NCI-H524 treated with DMSO at 0.1 percent for 48 hours (cell line): ENCODE measurements at regions not wholly inside any gene's neighbourhood (a gene's known extent, or its start where the extent isn't known, plus 50 kb on each side); places are given as distances from the start of the nearest gene placed in this dataset.

Source experiments
- DNase-seq: peaks from one replicate; lab custom pipeline; 2025; lab: John Stamatoyannopoulos, UW

DNA sequence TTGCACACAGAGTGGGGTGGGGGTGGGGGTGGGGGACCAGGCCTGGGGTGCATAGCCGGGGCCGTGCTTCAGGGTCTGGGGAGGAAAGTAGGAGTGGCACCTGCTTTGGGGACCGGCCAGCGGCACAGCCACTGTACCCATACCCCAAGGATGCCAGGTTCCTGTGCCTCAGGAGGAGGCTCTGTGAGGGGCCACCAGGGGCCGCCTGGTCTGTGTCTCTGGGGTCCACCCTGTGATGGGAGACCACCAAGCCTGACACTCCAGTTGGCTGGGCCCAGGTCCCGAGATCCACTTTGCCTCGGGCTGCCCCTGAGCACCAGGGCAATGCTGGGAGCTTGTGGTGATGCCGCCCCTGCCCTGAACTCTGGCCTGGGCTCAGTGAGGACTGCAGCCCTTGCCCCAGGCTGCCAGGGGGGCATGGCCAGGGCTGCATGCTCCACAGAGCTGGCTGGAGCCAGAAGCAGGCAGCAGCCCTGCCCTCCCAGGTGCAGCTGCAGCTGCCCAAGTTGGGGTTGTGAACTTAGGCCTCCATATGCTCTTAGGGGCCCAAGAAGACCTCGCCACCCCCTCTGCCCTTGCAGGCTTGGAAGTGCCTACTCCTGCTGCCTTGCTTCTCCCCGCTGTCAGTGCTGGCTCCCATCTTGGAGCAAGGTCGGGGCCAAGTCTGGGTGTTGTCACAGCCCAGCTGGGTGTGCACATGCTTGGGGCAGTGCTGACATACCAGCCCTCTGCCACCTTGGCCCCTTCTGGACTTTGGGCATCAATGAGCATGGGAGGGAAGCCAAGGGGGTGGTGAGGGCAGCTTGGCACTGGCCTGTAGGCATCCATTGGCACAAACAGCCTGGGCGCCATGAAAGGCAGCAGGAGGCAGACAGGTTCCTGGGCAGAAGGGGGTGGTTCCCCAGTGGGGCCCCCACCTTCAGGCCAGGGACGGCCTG lies 123.3 kb upstream of the THY1 start:
- no peak for DNase-seq

DNA sequence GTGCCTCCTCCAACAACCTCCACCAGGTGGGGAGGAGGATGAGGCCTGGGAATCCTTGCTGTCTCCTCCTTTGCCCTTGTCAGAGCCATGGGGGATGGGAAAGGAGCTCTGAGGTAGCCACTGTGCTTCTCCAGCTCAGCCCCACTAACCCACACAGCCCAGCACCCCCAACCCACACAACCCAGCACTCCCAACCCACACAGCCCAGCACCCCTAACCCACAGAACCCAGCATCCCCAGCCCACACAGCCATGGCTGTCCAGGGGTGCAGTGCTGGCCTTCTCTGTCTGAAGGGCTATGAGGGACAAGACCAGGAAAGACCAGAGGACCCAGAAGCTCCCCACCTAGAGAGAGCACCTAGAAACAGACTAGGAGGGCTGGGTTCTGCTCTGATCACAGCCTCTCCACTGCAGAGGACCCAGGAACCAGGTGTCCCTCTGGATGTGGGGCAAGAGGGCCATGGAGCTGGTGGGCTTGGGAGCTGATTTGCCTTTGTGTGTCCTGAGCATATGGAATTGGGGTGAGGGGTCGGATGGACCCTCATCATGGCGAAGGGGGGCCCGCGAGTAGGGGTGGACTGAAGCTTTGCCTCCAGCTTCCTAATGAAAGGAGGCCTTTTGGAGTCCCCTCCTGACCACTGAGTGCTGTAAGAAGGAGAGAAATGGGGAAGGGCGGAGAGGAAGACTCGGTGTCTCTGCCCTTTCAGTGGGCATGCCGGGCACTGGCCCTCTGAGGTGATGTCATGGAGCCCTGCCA lies 117.6 kb upstream of the THY1 start:
- DNase-seq, result no peak

- DNase-seq, result no peak
Observed at GRCh38 chr11:119539583-119539982, 116.6 kb upstream of the THY1 start.

GRCh38 chr11:119538753-119539152 lies 115.8 kb upstream of the THY1 start:
- DNase-seq, result no peak

GRCh38 chr11:119537306-119538253 lies 114.6 kb upstream of the THY1 start:
- DNase-seq, result no peak

GRCh38 chr11:119536801-119537200 lies 113.8 kb upstream of the THY1 start:
- DNase-seq, result no peak

DNA sequence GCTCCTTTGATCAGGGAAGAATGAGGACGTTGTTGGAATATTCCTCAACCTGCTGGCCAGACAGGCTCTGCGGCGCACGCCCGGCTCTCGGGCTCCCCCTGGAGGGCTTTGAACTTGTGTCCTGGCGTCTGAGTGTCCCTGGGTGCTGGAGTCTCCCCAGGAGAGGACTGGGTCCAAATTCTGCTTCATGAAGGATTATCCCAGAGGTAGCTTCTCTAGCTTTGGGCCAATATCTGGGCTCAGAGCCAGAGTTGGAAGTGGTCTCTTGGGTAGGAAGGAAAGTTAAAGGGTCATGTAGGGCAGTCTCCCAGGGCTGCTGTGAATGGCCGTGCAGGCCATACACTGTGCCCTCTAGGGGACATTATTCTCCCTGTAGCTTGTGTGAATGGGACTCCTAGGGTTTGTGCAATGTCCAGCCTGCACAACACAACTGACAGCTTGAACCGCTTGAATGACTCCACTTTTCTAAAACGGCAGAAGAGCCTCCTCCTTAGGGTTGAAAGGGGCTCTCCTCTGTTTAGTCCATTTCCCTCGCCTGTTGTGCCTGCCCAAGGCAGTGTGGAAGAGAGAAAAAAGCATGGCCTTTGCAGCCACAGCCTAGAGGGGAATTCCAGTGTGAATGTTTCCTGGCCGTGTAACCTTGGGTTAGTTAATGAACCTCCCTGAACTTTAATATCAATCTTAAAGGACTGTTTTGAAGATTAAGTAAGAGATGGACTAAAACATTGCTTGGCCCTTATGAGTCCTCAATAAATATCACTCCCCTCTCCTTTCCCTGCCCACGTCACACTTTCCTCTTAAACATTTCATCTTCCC lies 111.2 kb upstream of the THY1 start:
- no peak for DNase-seq

GRCh38 chr11:119533462-119533861 lies 110.5 kb upstream of the THY1 start:
- DNase-seq, result no peak

GRCh38 chr11:119532551-119532950 lies 109.6 kb upstream of the THY1 start:
- no peak for DNase-seq

DNA sequence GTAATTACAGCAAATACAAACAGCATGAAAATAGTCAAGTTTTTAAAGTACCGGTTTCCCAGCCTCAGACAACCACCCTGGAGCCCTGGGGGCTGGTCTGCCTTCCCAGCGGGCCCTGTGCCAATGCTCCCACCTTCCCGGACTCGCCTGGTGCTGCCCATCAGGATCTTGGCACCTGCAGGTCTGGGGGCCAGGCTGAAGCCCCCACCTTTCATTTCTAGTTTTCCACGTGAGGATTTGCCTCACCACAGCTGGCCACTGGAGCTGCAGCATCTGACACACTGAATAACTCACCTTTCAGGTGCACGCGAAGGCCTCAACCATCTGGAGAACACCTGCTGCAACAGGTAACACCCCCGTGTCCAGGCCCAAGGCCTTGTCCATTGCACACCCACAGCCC lies 108.7 kb upstream of the THY1 start:
- no peak for DNase-seq

DNA sequence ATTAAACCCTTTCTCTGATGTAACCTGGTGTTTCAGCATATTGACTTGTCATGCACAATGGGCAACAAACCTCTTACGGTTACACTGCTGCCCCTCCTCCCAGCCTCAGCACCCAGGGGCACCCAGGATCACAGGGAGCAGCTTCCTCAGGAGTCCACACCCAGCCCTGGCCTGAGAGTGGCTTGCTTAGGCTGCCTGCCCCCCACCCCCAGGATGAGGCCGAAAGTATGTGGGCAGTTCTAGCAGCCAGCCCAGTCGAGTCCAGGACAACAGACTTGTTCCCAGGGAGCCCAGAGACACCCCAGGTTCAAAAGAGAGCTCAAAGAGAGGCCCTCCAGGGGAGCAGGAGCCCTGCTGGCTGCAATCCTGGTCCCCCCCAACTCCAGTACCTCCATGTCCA lies 108.1 kb upstream of the THY1 start:
- no peak for DNase-seq

DNA sequence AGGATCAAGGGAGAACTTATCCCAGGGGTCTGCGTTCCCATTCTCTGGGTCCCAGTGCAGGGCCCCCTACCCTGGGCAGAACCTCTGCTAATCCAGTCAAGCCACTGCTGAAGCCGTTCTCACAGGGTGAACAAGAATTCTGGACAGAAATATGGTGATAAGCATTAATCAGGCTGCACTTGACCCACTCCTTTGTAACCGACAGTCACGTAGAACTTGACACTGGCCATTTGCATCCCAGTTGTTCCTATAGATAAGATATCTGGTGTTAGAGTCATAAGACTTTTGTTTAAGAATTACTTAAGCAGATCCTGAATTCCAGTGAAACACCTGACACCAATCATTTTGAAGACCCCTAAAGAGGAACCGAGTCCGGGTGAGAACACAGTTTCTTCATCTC lies 107.5 kb upstream of the THY1 start:
- no peak for DNase-seq

- DNase-seq, result no peak
Observed at GRCh38 chr11:119529936-119530335, 107.0 kb upstream of the THY1 start.

- DNase-seq, result no peak
Observed at GRCh38 chr11:119529063-119529845, 106.3 kb upstream of the THY1 start.

GRCh38 chr11:119525867-119526196 lies 102.9 kb upstream of the THY1 start:
- DNase-seq, result no peak

- DNase-seq, result no peak
Observed at GRCh38 chr11:119525180-119525866, 102.4 kb upstream of the THY1 start.

DNA sequence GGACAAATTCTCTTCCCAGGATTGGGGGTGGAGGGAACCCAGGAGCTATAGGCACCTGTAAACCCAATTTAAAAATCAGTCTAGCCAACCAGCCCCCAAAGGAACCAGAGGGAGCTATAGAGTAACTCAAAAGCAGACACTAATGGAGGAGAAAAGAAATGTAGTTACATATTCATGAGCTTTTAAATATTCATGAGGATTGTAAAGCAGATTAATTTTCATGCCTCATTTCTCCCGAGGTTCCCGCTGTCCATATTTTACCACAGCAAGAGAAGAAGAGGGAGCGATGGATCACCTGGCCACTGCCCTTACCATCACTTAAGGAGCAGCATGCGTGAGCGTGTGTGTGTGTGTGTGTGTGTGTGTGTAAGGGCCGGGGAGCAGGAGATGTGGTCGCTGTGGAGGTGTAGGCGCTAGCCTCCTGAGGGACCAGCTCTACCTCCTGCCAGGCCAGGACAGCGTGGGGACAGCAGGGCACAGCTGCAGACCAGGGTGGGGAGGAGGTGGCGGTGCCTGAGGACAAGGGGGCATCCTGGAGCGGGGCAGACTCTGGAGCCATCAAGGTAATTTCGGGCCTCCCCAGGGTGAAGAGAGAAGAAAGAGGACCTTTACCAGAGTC lies 100.7 kb upstream of the THY1 start:
- no peak for DNase-seq

- DNase-seq, result no peak
Observed at GRCh38 chr11:119522609-119523008, 99.6 kb upstream of the THY1 start.

GRCh38 chr11:119521551-119521950 lies 98.6 kb upstream of the THY1 start:
- no peak for DNase-seq

DNA sequence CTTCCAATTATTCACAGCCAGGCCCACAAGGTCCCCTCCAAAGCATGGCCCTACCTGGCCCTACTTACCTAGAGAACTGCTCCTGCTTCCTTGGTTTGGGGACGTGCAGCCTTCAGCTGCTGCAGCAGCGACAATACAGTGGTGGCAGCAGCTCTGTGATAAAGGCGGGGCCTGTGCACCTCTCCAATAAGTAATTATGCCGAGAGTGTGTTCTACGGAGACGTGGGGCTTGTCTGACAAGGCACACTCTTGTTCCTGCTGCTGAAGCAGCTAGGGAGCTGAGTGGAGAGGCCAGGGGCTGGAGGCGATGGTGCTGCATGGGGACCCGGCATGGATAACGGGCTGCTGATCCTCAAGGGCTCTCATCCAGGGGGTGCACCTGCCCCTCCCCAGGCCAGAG lies 98.0 kb upstream of the THY1 start:
- DNase-seq, result no peak
